GM12878 (cell line): ENCODE measurements at regions not wholly inside any gene's neighbourhood (a gene's known extent, or its start where the extent isn't known, plus 50 kb on each side); places are given as distances from the start of the nearest gene placed in this dataset.

ENCODE experiments used
- ATAC-seq: fragments of 200-7000 bp; cut with Tn5 transposase; 3 replicates; pipeline ENCODE4 v1.9.1; 2020; ENCODE audit warnings: mild to moderate bottlenecking, moderate library complexity
- BruUV-seq: library from RNA; stranded (reverse); fragments of 400-500 nt; replicated peaks from 2 replicates; lab custom pipeline; 2021; lab: Mats Ljungman, UMichigan
- CTCF ChIA-PET: fragments of 300-600 bp; sonication (Branson Sonifier 250); formaldehyde crosslinking; extraction: SDS; loops from one replicate; lab custom pipeline; 2021; ENCODE audit warnings: inconsistent platforms; lab: Yijun Ruan, JAX
- POLR2A ChIA-PET: fragments of 350-600 bp; formaldehyde crosslinking; extraction: SDS; loops from one replicate; lab custom pipeline; 2021; ENCODE audit warnings: inconsistent platforms; lab: Charles Lee
- RAD21 ChIA-PET: fragments of 300-600 bp; sonication (Branson Sonifier 250); formaldehyde crosslinking; loops from one replicate; lab custom pipeline; 2023; ENCODE audit warnings: antibody characterized with exemption; ENCODE audit not compliant: unreplicated experiment; lab: Charles Lee
- SMC1A ChIA-PET: fragments of 300-600 bp; sonication (Branson Sonifier 250); formaldehyde crosslinking; loops from one replicate; lab custom pipeline; 2023; ENCODE audit not compliant: unreplicated experiment, uncharacterized antibody; lab: Charles Lee
- DNase-seq: peaks from one replicate; pipeline ENCODE4 v3.0.0-alpha.2; 2011; ENCODE audit warnings: low read depth, low spot score
- FAIRE-seq: peaks from 3 replicates; lab custom pipeline; 2011; peaks lifted over from hg19 to GRCh38; lab: Jason Lieb, UNC
- H2AFZ ChIP-seq: 2 replicates; pipeline ENCODE4 v1.6.0; 2011; ENCODE audit warnings: low read depth, low read length, control low read depth; ENCODE audit not compliant: control insufficient read depth
- H3K27ac ChIP-seq: 2 replicates; pipeline ENCODE4 v1.5.1; 2011; ENCODE audit warnings: control low read depth; ENCODE audit not compliant: control insufficient read depth, insufficient read depth
- H3K27me3 ChIP-seq, 2 experiments: replicated peaks in 1 of 2; 2 replicates each; pipeline versions ENCODE4 v1.6.0 to v1.6.1; 2011; ENCODE audit warnings: low read length in 1 of 2; ENCODE audit not compliant: control insufficient read depth in 2 of 2, insufficient read depth in 2 of 2
- H3K36me3 ChIP-seq, 2 experiments: 2 replicates each; pipeline ENCODE4 v1.5.1; 2011; ENCODE audit warnings: low read length in 1 of 2; ENCODE audit not compliant: control insufficient read depth in 2 of 2, insufficient read depth in 2 of 2
- H3K4me1 ChIP-seq: 2 replicates; pipeline ENCODE4 v1.6.1; 2011; ENCODE audit warnings: mild to moderate bottlenecking, low read length, moderate library complexity, mixed read lengths; ENCODE audit not compliant: control insufficient read depth, insufficient read depth
- H3K4me2 ChIP-seq: 2 replicates; pipeline ENCODE4 v1.6.0; 2011; ENCODE audit warnings: control low read depth; ENCODE audit not compliant: control insufficient read depth, insufficient read depth
- H3K4me3 ChIP-seq: fragments of 200-600 bp; sonication (generic); 2 replicates; pipeline ENCODE4 v1.5.1; 2016
- H3K79me2 ChIP-seq: 2 replicates; pipeline ENCODE4 v1.6.0; 2011; ENCODE audit warnings: low read length; ENCODE audit not compliant: control insufficient read depth, insufficient read depth
- H3K9ac ChIP-seq: 2 replicates; pipeline ENCODE4 v1.8.0; 2011; ENCODE audit warnings: low read length, control low read depth, mixed read lengths; ENCODE audit not compliant: control insufficient read depth, insufficient read depth
- H3K9me3 ChIP-seq: replicated peaks from 3 replicates; pipeline ENCODE4 v1.5.1; 2011; ENCODE audit warnings: mild to moderate bottlenecking, low read length; ENCODE audit not compliant: control insufficient read depth, insufficient read depth
- H4K20me1 ChIP-seq: 2 replicates; pipeline ENCODE4 v1.6.0; 2011; ENCODE audit not compliant: control insufficient read depth, insufficient read depth
- BMI1 ChIP-seq: fragments of 450-650 bp; IDR thresholded peaks from 2 replicates; pipeline ENCODE4 v1.6.1; 2016; ENCODE audit warnings: mild to moderate bottlenecking, moderate library complexity, borderline replicate concordance
- IKZF2 ChIP-seq, 2 experiments: fragments of 450-650 bp; IDR thresholded peaks; 2 replicates each; pipeline ENCODE4 v1.6.1; 2017; ENCODE audit warnings: mild to moderate bottlenecking in 2 of 2, moderate library complexity in 2 of 2
- KAT2A ChIP-seq: conservative IDR thresholded peaks from 2 replicates; pipeline ENCODE4 v1.6.1; 2011; ENCODE audit warnings: low read depth, low read length; ENCODE audit not compliant: control insufficient read depth
- NR2C1 ChIP-seq: fragments of 450-650 bp; IDR thresholded peaks from 2 replicates; pipeline ENCODE4 v1.6.1; 2017; ENCODE audit warnings: antibody characterized with exemption, mild to moderate bottlenecking, moderate library complexity
- SIN3A ChIP-seq: IDR thresholded peaks from 2 replicates; pipeline ENCODE4 v1.6.1; 2012; ENCODE audit warnings: low read depth, low read length, improper control_type of control experiment
- SPI1 ChIP-seq: IDR thresholded peaks from 2 replicates; pipeline ENCODE4 v1.6.1; 2011; ENCODE audit warnings: low read depth, mild to moderate bottlenecking, low read length, moderate library complexity, borderline replicate concordance; ENCODE audit not compliant: insufficient read depth
- TCF12 ChIP-seq: IDR thresholded peaks from 2 replicates; pipeline ENCODE4 v1.6.1; 2011; ENCODE audit warnings: low read depth, mild to moderate bottlenecking, low read length
- YY1 ChIP-seq: IDR thresholded peaks from 2 replicates; pipeline ENCODE4 v1.6.1; 2011; ENCODE audit warnings: low read depth, mild to moderate bottlenecking, low read length
- ZNF24 ChIP-seq: fragments of 450-650 bp; IDR thresholded peaks from 2 replicates; pipeline ENCODE4 v1.6.1; 2017; ENCODE audit warnings: antibody characterized with exemption, mild to moderate bottlenecking
- WGBS: methylation state at CpG from one replicate; pipeline ENCODE4 v1.1.6; 2016; ENCODE audit warnings: low lambda C conversion rate; ENCODE audit not compliant: insufficient replicate concordance, insufficient coverage; ENCODE audit errors: missing lambda C conversion rate; 5-methylcytosine and 5-hydroxymethylcytosine counted together
- in situ Hi-C: fragments of 300-500 bp; cut with MboI; formaldehyde crosslinking; loops from 9 replicates; pipeline ENCODE4 v1.14.3; 2018; ENCODE audit warnings: mixed read lengths
- intact Hi-C: fragments of 100-400 bp; cut with micrococcal nuclease; formaldehyde crosslinking; loops from one replicate; pipeline ENCODE4 v1.14.2; 2022; ENCODE audit not compliant: unreplicated experiment
- TF ChIP-seq, protein P1 (sequence below): fragments of 150-350 bp; IDR thresholded peaks from 2 replicates; pipeline ENCODE4 v1.6.1; 2014; ENCODE audit warnings: mild to moderate bottlenecking, low read depth, low read length
- TF ChIP-seq, protein P2 (sequence below): IDR thresholded peaks from 2 replicates; pipeline ENCODE4 v1.6.1; 2011; ENCODE audit warnings: borderline replicate concordance, low read depth, mild to moderate bottlenecking, moderate library complexity, mixed read lengths, low read length; ENCODE audit not compliant: insufficient read depth; ENCODE audit errors: extremely low read length

DNA sequence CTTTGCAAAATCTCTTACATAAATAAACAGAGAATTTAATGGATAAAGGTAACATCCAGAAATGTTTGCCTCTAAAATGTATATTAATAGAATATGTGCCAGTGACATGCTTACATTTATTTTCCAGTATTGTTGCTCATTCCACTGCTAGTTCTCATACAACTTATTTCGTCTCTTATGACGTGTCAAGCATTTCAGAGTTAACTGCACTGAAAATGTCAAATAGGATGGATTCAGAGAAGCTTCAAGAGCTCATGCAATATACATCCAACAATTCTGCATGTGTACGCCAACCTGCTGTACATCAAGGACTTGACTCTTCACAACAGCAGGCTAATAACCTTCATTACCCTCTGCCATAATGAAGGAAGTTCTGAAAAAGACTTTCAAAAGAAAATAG is 386.2 kb upstream of the IZUMO3 start:
- no peak for FAIRE-seq

More for the DNA sequence above, 386.2 kb upstream of the IZUMO3 start:
- H3K9ac ChIP-seq = no peak overlapping the region
- ChIA-PET CTCF (no interaction called here), SMC1A (interaction anchor here (1.2 kb wide), 1 partner anchor 56 kb away, joined by 3 read pairs; no protein-coding TSS in a partner anchor), POLR2A (no interaction called here), RAD21 (no interaction called here)
- intact Hi-C loops = no loop called here
- H3K4me2 ChIP-seq = no peak overlapping the region
- H3K27ac ChIP-seq = no peak overlapping the region
- BruUV-seq = no TSS peak
- H3K9me3 ChIP-seq = no peaks in the 10 kb centered on the region
- TF ChIP-seq KAT2A (no peak), YY1 (no peak), SPI1 (no peak), IKZF2 (IDR thresholded peaks at IDR 0.05) (no peak), ZNF24 (no peak), BMI1 (no peak), SIN3A (no peak), NR2C1 (no peak), TCF12 (no peak)
- TF ChIP-seq, protein P1, sequence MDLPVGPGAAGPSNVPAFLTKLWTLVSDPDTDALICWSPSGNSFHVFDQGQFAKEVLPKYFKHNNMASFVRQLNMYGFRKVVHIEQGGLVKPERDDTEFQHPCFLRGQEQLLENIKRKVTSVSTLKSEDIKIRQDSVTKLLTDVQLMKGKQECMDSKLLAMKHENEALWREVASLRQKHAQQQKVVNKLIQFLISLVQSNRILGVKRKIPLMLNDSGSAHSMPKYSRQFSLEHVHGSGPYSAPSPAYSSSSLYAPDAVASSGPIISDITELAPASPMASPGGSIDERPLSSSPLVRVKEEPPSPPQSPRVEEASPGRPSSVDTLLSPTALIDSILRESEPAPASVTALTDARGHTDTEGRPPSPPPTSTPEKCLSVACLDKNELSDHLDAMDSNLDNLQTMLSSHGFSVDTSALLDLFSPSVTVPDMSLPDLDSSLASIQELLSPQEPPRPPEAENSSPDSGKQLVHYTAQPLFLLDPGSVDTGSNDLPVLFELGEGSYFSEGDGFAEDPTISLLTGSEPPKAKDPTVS = no peak
- TF ChIP-seq, protein P2, sequence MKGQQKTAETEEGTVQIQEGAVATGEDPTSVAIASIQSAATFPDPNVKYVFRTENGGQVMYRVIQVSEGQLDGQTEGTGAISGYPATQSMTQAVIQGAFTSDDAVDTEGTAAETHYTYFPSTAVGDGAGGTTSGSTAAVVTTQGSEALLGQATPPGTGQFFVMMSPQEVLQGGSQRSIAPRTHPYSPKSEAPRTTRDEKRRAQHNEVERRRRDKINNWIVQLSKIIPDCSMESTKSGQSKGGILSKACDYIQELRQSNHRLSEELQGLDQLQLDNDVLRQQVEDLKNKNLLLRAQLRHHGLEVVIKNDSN = no peak
- H3K36me3 ChIP-seq = no peaks in the 10 kb centered on the region
- WGBS = 38% methylated on average over 3 of the region's 3 CpGs
- ATAC-seq (no peak), DNase-seq (no peak)
- in situ Hi-C loops = no loop called here
- H2AFZ ChIP-seq = no peak overlapping the region
- H3K4me1 ChIP-seq = no peaks in the 10 kb centered on the region
- no peaks in the 10 kb centered on the region for H4K20me1 ChIP-seq
- H3K4me3 ChIP-seq = no peak overlapping the region
- no peaks in the 10 kb centered on the region for H3K27me3 ChIP-seq
- no peaks in the 10 kb centered on the region for H3K79me2 ChIP-seq
